MG63 (cell line): ENCODE measurements at regions not wholly inside any gene's neighbourhood (a gene's known extent, or its start where the extent isn't known, plus 50 kb on each side); places are given as distances from the start of the nearest gene placed in this dataset.

Source experiments
- DNase-seq: peaks from one replicate; pipeline ENCODE4 v3.0.0-alpha.2; 2020
- H3K27me3 ChIP-seq: fragments of 250-450 bp; sonication (Bioruptor Pico); 2 replicates; pipeline ENCODE4 v1.5.1; 2020; ENCODE audit warnings: mild to moderate bottlenecking, moderate library complexity
- H3K36me3 ChIP-seq: fragments of 250-450 bp; sonication (Bioruptor Pico); 2 replicates; pipeline ENCODE4 v1.5.1; 2020; ENCODE audit warnings: mild to moderate bottlenecking, moderate library complexity
- H3K4me3 ChIP-seq: fragments of 250-450 bp; sonication (Bioruptor Pico); 2 replicates; pipeline ENCODE4 v1.5.1; 2020; ENCODE audit warnings: mild to moderate bottlenecking, moderate library complexity
- H3K9me3 ChIP-seq: fragments of 250-450 bp; sonication (Bioruptor Pico); 2 replicates; pipeline ENCODE4 v1.5.1; 2020; ENCODE audit warnings: mild to moderate bottlenecking, moderate library complexity

- no peaks in the 10 kb centered on the region for H3K36me3 ChIP-seq
- no peaks in the 10 kb centered on the region for H3K9me3 ChIP-seq
- H3K4me3 ChIP-seq: no peak overlapping the region
- no peak for DNase-seq
- H3K27me3 ChIP-seq: no peaks in the 10 kb centered on the region
Measured at GRCh38 chr5:143481697-143482531, 78.4 kb upstream of the NR3C1 start.

- H3K4me3 ChIP-seq: no peak overlapping the region
- no peak for DNase-seq
- no peaks in the 10 kb centered on the region for H3K36me3 ChIP-seq
- no peaks in the 10 kb centered on the region for H3K9me3 ChIP-seq
- no peaks in the 10 kb centered on the region for H3K27me3 ChIP-seq
Measured at GRCh38 chr5:143480001-143480400, 76.5 kb upstream of the NR3C1 start.

GRCh38 chr5:143479394-143479793 is 75.9 kb upstream of the NR3C1 start:
- no peak overlapping the region for H3K4me3 ChIP-seq
- no peaks in the 10 kb centered on the region for H3K27me3 ChIP-seq
- DNase-seq: no peak
- no peaks in the 10 kb centered on the region for H3K9me3 ChIP-seq
- no peaks in the 10 kb centered on the region for H3K36me3 ChIP-seq

GRCh38 chr5:143476601-143477211 is 73.2 kb upstream of the NR3C1 start:
- Histone ChIP-seq H3K9me3 (no peaks in the 10 kb centered on the region), H3K4me3 (no peak overlapping the region), H3K36me3 (no peaks in the 10 kb centered on the region), H3K27me3 (no peaks in the 10 kb centered on the region)
- no peak for DNase-seq

- no peaks in the 10 kb centered on the region for H3K36me3 ChIP-seq
- no peaks in the 10 kb centered on the region; the same call in 1 of the 2 replicates for H3K9me3 ChIP-seq
- DNase-seq: no peak
- no peaks in the 10 kb centered on the region for H3K27me3 ChIP-seq
- H3K4me3 ChIP-seq: no peak overlapping the region
Measured at GRCh38 chr5:143474616-143475015, 71.1 kb upstream of the NR3C1 start.

GRCh38 chr5:143473481-143473880 is 70.0 kb upstream of the NR3C1 start:
- Histone ChIP-seq H3K4me3 (no peak overlapping the region), H3K27me3 (no peaks in the 10 kb centered on the region), H3K9me3 (no peaks in the 10 kb centered on the region; the same call in 1 of the 2 replicates), H3K36me3 (no peaks in the 10 kb centered on the region)
- DNase-seq: no peak

- no peak overlapping the region for H3K4me3 ChIP-seq
- H3K36me3 ChIP-seq: no peaks in the 10 kb centered on the region
- DNase-seq: no peak
- H3K27me3 ChIP-seq: no peaks in the 10 kb centered on the region
- peaks cover 3% of the 10 kb centered on the region for H3K9me3 ChIP-seq
Measured at GRCh38 chr5:143472576-143472975, 69.1 kb upstream of the NR3C1 start.

- DNase-seq: no peak
- Histone ChIP-seq H3K27me3 (no peaks in the 10 kb centered on the region), H3K9me3 (peaks cover 3% of the 10 kb centered on the region), H3K4me3 (no peak overlapping the region), H3K36me3 (no peaks in the 10 kb centered on the region)
Measured at GRCh38 chr5:143471666-143472464, 68.4 kb upstream of the NR3C1 start.

- Histone ChIP-seq H3K4me3 (no peak overlapping the region), H3K9me3 (peaks cover 3% of the 10 kb centered on the region), H3K36me3 (no peaks in the 10 kb centered on the region), H3K27me3 (no peaks in the 10 kb centered on the region)
- peak; percentile 81 for DNase-seq
Measured at GRCh38 chr5:143471041-143471509, 67.6 kb upstream of the NR3C1 start.

- peaks cover 3% of the 10 kb centered on the region for H3K9me3 ChIP-seq
- H3K4me3 ChIP-seq: no peak overlapping the region
- no peaks in the 10 kb centered on the region for H3K27me3 ChIP-seq
- DNase-seq: no peak
- no peaks in the 10 kb centered on the region for H3K36me3 ChIP-seq
Measured at GRCh38 chr5:143470120-143470519, 66.6 kb upstream of the NR3C1 start.

GRCh38 chr5:143469125-143469524 is 65.6 kb upstream of the NR3C1 start:
- Histone ChIP-seq H3K9me3 (peaks cover 3% of the 10 kb centered on the region), H3K36me3 (no peaks in the 10 kb centered on the region)

GRCh38 chr5:143466632-143467031 is 63.1 kb upstream of the NR3C1 start:
- Histone ChIP-seq H3K4me3 (no peak overlapping the region), H3K27me3 (no peaks in the 10 kb centered on the region), H3K36me3 (no peaks in the 10 kb centered on the region), H3K9me3 (peaks cover 3% of the 10 kb centered on the region)
- no peak for DNase-seq

More at GRCh38 chr5:143469125-143469524, 65.6 kb upstream of the NR3C1 start:
- Histone ChIP-seq H3K4me3 (no peak overlapping the region), H3K27me3 (no peaks in the 10 kb centered on the region)
- DNase-seq: no peak

- Histone ChIP-seq H3K4me3 (no peak overlapping the region), H3K36me3 (no peaks in the 10 kb centered on the region), H3K9me3 (peaks cover 3% of the 10 kb centered on the region), H3K27me3 (no peaks in the 10 kb centered on the region)
- no peak for DNase-seq
Measured at GRCh38 chr5:143464723-143465490, 61.4 kb upstream of the NR3C1 start.

GRCh38 chr5:143462431-143462830 is 58.9 kb upstream of the NR3C1 start:
- H3K9me3 ChIP-seq: no peaks in the 10 kb centered on the region
- DNase-seq: no peak
- H3K27me3 ChIP-seq: no peaks in the 10 kb centered on the region
- no peaks in the 10 kb centered on the region for H3K36me3 ChIP-seq
- no peak overlapping the region for H3K4me3 ChIP-seq

- no peak for DNase-seq
Measured at GRCh38 chr5:143459433-143459832, 55.9 kb upstream of the NR3C1 start.

GRCh38 chr5:143456952-143457547 is 53.6 kb upstream of the NR3C1 start:
- Histone ChIP-seq H3K9me3 (peaks cover 5% of the 10 kb centered on the region), H3K27me3 (no peaks in the 10 kb centered on the region), H3K36me3 (no peaks in the 10 kb centered on the region), H3K4me3 (no peak overlapping the region)
- peak; percentile 44 for DNase-seq

More at GRCh38 chr5:143459433-143459832, 55.9 kb upstream of the NR3C1 start:
- no peaks in the 10 kb centered on the region for H3K9me3 ChIP-seq
- no peaks in the 10 kb centered on the region for H3K27me3 ChIP-seq
- no peaks in the 10 kb centered on the region for H3K36me3 ChIP-seq
- H3K4me3 ChIP-seq: no peak overlapping the region
